GM12878 (cell line): ENCODE measurements at regions not wholly inside any gene's neighbourhood (a gene's known extent, or its start where the extent isn't known, plus 50 kb on each side); places are given as distances from the start of the nearest gene placed in this dataset.

ENCODE experiments used
- ATAC-seq: fragments of 200-7000 bp; cut with Tn5 transposase; 3 replicates; pipeline ENCODE4 v1.9.1; 2020; ENCODE audit warnings: mild to moderate bottlenecking, moderate library complexity
- BruUV-seq: library from RNA; stranded (reverse); fragments of 400-500 nt; replicated peaks from 2 replicates; lab custom pipeline; 2021; lab: Mats Ljungman, UMichigan
- CTCF ChIA-PET: fragments of 300-600 bp; sonication (Branson Sonifier 250); formaldehyde crosslinking; extraction: SDS; loops from one replicate; lab custom pipeline; 2021; ENCODE audit warnings: inconsistent platforms; lab: Yijun Ruan, JAX
- POLR2A ChIA-PET: fragments of 350-600 bp; formaldehyde crosslinking; extraction: SDS; loops from one replicate; lab custom pipeline; 2021; ENCODE audit warnings: inconsistent platforms; lab: Charles Lee
- RAD21 ChIA-PET: fragments of 300-600 bp; sonication (Branson Sonifier 250); formaldehyde crosslinking; loops from one replicate; lab custom pipeline; 2023; ENCODE audit warnings: antibody characterized with exemption; ENCODE audit not compliant: unreplicated experiment; lab: Charles Lee
- SMC1A ChIA-PET: fragments of 300-600 bp; sonication (Branson Sonifier 250); formaldehyde crosslinking; loops from one replicate; lab custom pipeline; 2023; ENCODE audit not compliant: unreplicated experiment, uncharacterized antibody; lab: Charles Lee
- DNase-seq: peaks from one replicate; pipeline ENCODE4 v3.0.0-alpha.2; 2011; ENCODE audit warnings: low read depth, low spot score
- FAIRE-seq: peaks from 3 replicates; lab custom pipeline; 2011; peaks lifted over from hg19 to GRCh38; lab: Jason Lieb, UNC
- H2AFZ ChIP-seq: 2 replicates; pipeline ENCODE4 v1.6.0; 2011; ENCODE audit warnings: low read depth, low read length, control low read depth; ENCODE audit not compliant: control insufficient read depth
- H3K27ac ChIP-seq: 2 replicates; pipeline ENCODE4 v1.5.1; 2011; ENCODE audit warnings: control low read depth; ENCODE audit not compliant: control insufficient read depth, insufficient read depth
- H3K27me3 ChIP-seq, 2 experiments: replicated peaks in 1 of 2; 2 replicates each; pipeline versions ENCODE4 v1.6.0 to v1.6.1; 2011; ENCODE audit warnings: low read length in 1 of 2; ENCODE audit not compliant: control insufficient read depth in 2 of 2, insufficient read depth in 2 of 2
- H3K36me3 ChIP-seq, 2 experiments: 2 replicates each; pipeline ENCODE4 v1.5.1; 2011; ENCODE audit warnings: low read length in 1 of 2; ENCODE audit not compliant: control insufficient read depth in 2 of 2, insufficient read depth in 2 of 2
- H3K4me1 ChIP-seq: 2 replicates; pipeline ENCODE4 v1.6.1; 2011; ENCODE audit warnings: mild to moderate bottlenecking, low read length, moderate library complexity, mixed read lengths; ENCODE audit not compliant: control insufficient read depth, insufficient read depth
- H3K4me2 ChIP-seq: 2 replicates; pipeline ENCODE4 v1.6.0; 2011; ENCODE audit warnings: control low read depth; ENCODE audit not compliant: control insufficient read depth, insufficient read depth
- H3K4me3 ChIP-seq: fragments of 200-600 bp; sonication (generic); 2 replicates; pipeline ENCODE4 v1.5.1; 2016
- H3K79me2 ChIP-seq: 2 replicates; pipeline ENCODE4 v1.6.0; 2011; ENCODE audit warnings: low read length; ENCODE audit not compliant: control insufficient read depth, insufficient read depth
- H3K9ac ChIP-seq: 2 replicates; pipeline ENCODE4 v1.8.0; 2011; ENCODE audit warnings: low read length, control low read depth, mixed read lengths; ENCODE audit not compliant: control insufficient read depth, insufficient read depth
- H3K9me3 ChIP-seq: replicated peaks from 3 replicates; pipeline ENCODE4 v1.5.1; 2011; ENCODE audit warnings: mild to moderate bottlenecking, low read length; ENCODE audit not compliant: control insufficient read depth, insufficient read depth
- H4K20me1 ChIP-seq: 2 replicates; pipeline ENCODE4 v1.6.0; 2011; ENCODE audit not compliant: control insufficient read depth, insufficient read depth
- BMI1 ChIP-seq: fragments of 450-650 bp; IDR thresholded peaks from 2 replicates; pipeline ENCODE4 v1.6.1; 2016; ENCODE audit warnings: mild to moderate bottlenecking, moderate library complexity, borderline replicate concordance
- CBX3 ChIP-seq: fragments of 200-600 bp; sonication (generic); IDR thresholded peaks from 2 replicates; pipeline ENCODE4 v1.6.1; 2016; ENCODE audit warnings: low read depth, borderline replicate concordance
- CREB1 ChIP-seq: IDR thresholded peaks from 2 replicates; pipeline ENCODE4 v1.6.1; 2012; ENCODE audit warnings: low read depth, mild to moderate bottlenecking, inconsistent platforms
- CREM ChIP-seq: IDR thresholded peaks from 2 replicates; pipeline ENCODE4 v1.6.1; 2014; ENCODE audit warnings: antibody characterized with exemption, low read depth
- MEF2B ChIP-seq: fragments of 450-650 bp; IDR thresholded peaks from 2 replicates; pipeline ENCODE4 v1.6.1; 2018; ENCODE audit warnings: mild to moderate bottlenecking, moderate library complexity; ENCODE audit not compliant: partially characterized antibody, poor library complexity, severe bottlenecking
- MXI1 ChIP-seq: fragments of 150-350 bp; IDR thresholded peaks from 2 replicates; pipeline ENCODE4 v1.6.1; 2011; ENCODE audit warnings: low read depth, mild to moderate bottlenecking, inconsistent platforms, low read length, improper control_type of control experiment
- MYB ChIP-seq: fragments of 150-350 bp; IDR thresholded peaks from 2 replicates; pipeline ENCODE4 v1.6.1; 2014; ENCODE audit warnings: mild to moderate bottlenecking, low read depth, low read length, borderline replicate concordance
- POLR2AphosphoS2 ChIP-seq: IDR thresholded peaks from 2 replicates; pipeline ENCODE4 v1.6.1; 2011; ENCODE audit warnings: low read depth, mild to moderate bottlenecking, low read length, improper control_type of control experiment, moderate library complexity
- RAD51 ChIP-seq: fragments of 450-650 bp; IDR thresholded peaks from 2 replicates; pipeline ENCODE4 v1.6.1; 2016; ENCODE audit warnings: moderate library complexity, mild to moderate bottlenecking, inconsistent platforms
- RELA ChIP-seq: fragments of 450-650 bp; IDR thresholded peaks from 2 replicates; pipeline ENCODE4 v1.8.0; 2014; ENCODE audit warnings: borderline replicate concordance; ENCODE audit not compliant: partially characterized antibody
- SMC3 ChIP-seq: IDR thresholded peaks from 2 replicates; pipeline ENCODE4 v1.6.1; 2011; ENCODE audit warnings: low read length, improper control_type of control experiment, borderline replicate concordance
- SP1 ChIP-seq: IDR thresholded peaks from one replicate; pipeline ENCODE4 v1.6.1; 2011; ENCODE audit warnings: low read depth, low read length
- SPI1 ChIP-seq: IDR thresholded peaks from 2 replicates; pipeline ENCODE4 v1.6.1; 2011; ENCODE audit warnings: low read depth, mild to moderate bottlenecking, low read length, moderate library complexity, borderline replicate concordance; ENCODE audit not compliant: insufficient read depth
- SREBF2 ChIP-seq: IDR thresholded peaks from 2 replicates; pipeline ENCODE4 v1.6.1; 2012; ENCODE audit warnings: mild to moderate bottlenecking, low read length
- TARDBP ChIP-seq: IDR thresholded peaks from 2 replicates; pipeline ENCODE4 v1.6.1; 2016; ENCODE audit warnings: borderline replicate concordance
- YY1 ChIP-seq: IDR thresholded peaks from 2 replicates; pipeline ENCODE4 v1.6.1; 2011; ENCODE audit warnings: low read depth, mild to moderate bottlenecking, low read length
- ZBED1 ChIP-seq: IDR thresholded peaks from 2 replicates; pipeline ENCODE4 v1.6.1; 2016; ENCODE audit warnings: borderline replicate concordance
- ZNF24 ChIP-seq: fragments of 450-650 bp; IDR thresholded peaks from 2 replicates; pipeline ENCODE4 v1.6.1; 2017; ENCODE audit warnings: antibody characterized with exemption, mild to moderate bottlenecking
- WGBS: methylation state at CpG from one replicate; pipeline ENCODE4 v1.1.6; 2016; ENCODE audit warnings: low lambda C conversion rate; ENCODE audit not compliant: insufficient replicate concordance, insufficient coverage; ENCODE audit errors: missing lambda C conversion rate; 5-methylcytosine and 5-hydroxymethylcytosine counted together
- in situ Hi-C: fragments of 300-500 bp; cut with MboI; formaldehyde crosslinking; loops from 9 replicates; pipeline ENCODE4 v1.14.3; 2018; ENCODE audit warnings: mixed read lengths
- intact Hi-C: fragments of 100-400 bp; cut with micrococcal nuclease; formaldehyde crosslinking; loops from one replicate; pipeline ENCODE4 v1.14.2; 2022; ENCODE audit not compliant: unreplicated experiment
- TF ChIP-seq, protein P1 (sequence below): fragments of 450-650 bp; IDR thresholded peaks from 2 replicates; pipeline ENCODE4 v1.6.1; 2018; ENCODE audit warnings: mild to moderate bottlenecking, low read depth, moderate library complexity; ENCODE audit not compliant: partially characterized antibody
- TF ChIP-seq, protein P2 (sequence below): IDR thresholded peaks from 2 replicates; pipeline ENCODE4 v1.6.1; 2012; ENCODE audit warnings: mild to moderate bottlenecking, low read depth, low read length

DNA sequence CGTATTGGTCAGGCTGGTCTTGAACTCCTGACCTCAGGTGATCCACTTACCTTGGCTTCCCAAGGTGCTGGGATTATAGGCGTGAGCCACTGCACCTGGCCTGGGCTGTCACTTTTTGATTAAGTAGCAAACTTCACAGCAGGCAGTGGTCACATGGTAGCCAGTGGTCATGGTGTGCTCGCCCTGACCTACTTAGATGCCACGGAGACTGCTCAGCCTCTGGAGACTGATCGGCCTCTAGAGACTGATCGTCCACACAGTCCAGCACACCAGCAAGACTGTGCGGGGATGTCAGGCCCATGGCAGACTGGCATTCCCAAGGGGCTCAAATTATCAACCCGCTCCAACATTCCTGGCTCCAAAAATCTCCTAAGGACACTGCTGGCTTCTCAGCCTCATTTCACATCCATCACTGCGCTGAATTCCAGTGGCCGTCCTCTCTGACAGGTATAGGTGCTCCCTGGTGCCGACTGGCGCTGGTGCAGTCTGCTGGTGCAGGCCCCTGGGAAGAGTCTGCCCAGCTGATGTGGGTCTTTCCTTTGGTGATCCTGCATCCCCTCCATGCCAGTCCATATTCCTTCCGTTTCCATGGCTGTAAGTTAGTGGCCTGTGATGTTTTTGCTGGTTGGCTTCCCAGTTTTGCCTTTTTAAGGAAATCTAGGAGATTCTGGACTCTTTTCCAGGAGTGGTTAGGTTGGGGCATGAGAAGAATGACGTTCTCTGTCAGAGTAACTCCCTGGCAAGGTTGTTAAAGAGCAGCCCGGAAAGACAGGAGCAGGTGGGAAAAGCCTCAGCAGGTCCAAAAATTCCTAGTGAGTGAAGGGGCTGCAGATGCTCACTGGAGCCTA lies 374.5 kb upstream of the HS6ST1 start (continued):
- TF ChIP-seq CREB1 (no peak), SPI1 (no peak), RELA (no peak), SP1 (no peak), SREBF2 (no peak), TARDBP (no peak), SMC3 (no peak), MEF2B (no peak), CREM (no peak), ZBED1 (no peak), YY1 (no peak)

DNA sequence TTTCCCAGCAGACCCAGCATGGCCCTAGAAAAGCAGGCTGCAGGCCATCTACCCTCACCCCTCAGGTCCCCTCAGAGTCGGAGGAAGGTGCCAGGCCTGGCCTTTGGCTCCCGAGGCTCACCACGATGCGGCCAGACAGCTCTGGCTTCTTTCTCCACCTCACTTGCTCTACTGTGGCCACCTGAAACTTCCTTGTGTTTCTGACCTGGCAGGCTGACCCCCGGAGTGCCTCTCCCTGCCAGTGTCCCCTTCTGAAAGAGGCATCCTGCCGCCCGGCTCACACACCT lies 375.0 kb upstream of the HS6ST1 start:
- intact Hi-C loops, result no loop called here
- ChIA-PET RAD21 (no interaction called here), SMC1A (no interaction called here), CTCF (no interaction called here), POLR2A (no interaction called here)
- H3K27me3 ChIP-seq, result peaks cover 0 to 1% of the 10 kb centered on the region in 2 experiments; a peak in 1 of 4 replicates
- no peak overlapping the region for H3K27ac ChIP-seq
- 14% methylated on average over 6 of the region's 7 CpGs for WGBS
- H3K79me2 ChIP-seq, result no peaks in the 10 kb centered on the region
- no peak for FAIRE-seq
- no peaks in the 10 kb centered on the region for H3K9me3 ChIP-seq
- H2AFZ ChIP-seq, result no peak overlapping the region
- no peak overlapping the region for H3K4me2 ChIP-seq
- in situ Hi-C loops, result no loop called here
- H3K4me3 ChIP-seq, result no peak overlapping the region
- H3K36me3 ChIP-seq, result no peaks in the 10 kb centered on the region
- DNase-seq, result no peak
- H4K20me1 ChIP-seq, result no peaks in the 10 kb centered on the region
- no peak for ATAC-seq
- no peaks in the 10 kb centered on the region for H3K4me1 ChIP-seq
- no peak overlapping the region for H3K9ac ChIP-seq
- no TSS peak for BruUV-seq
- TF ChIP-seq MXI1, result no peak
- TF ChIP-seq ZNF24, result no peak
- TF ChIP-seq, protein P1, sequence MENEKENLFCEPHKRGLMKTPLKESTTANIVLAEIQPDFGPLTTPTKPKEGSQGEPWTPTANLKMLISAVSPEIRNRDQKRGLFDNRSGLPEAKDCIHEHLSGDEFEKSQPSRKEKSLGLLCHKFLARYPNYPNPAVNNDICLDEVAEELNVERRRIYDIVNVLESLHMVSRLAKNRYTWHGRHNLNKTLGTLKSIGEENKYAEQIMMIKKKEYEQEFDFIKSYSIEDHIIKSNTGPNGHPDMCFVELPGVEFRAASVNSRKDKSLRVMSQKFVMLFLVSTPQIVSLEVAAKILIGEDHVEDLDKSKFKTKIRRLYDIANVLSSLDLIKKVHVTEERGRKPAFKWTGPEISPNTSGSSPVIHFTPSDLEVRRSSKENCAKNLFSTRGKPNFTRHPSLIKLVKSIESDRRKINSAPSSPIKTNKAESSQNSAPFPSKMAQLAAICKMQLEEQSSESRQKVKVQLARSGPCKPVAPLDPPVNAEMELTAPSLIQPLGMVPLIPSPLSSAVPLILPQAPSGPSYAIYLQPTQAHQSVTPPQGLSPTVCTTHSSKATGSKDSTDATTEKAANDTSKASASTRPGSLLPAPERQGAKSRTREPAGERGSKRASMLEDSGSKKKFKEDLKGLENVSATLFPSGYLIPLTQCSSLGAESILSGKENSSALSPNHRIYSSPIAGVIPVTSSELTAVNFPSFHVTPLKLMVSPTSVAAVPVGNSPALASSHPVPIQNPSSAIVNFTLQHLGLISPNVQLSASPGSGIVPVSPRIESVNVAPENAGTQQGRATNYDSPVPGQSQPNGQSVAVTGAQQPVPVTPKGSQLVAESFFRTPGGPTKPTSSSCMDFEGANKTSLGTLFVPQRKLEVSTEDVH, result no peak
- no peak for TF ChIP-seq CBX3
- no peak for TF ChIP-seq MYB
- no peak for TF ChIP-seq POLR2AphosphoS2
- no peak for TF ChIP-seq BMI1
- TF ChIP-seq, protein P2, sequence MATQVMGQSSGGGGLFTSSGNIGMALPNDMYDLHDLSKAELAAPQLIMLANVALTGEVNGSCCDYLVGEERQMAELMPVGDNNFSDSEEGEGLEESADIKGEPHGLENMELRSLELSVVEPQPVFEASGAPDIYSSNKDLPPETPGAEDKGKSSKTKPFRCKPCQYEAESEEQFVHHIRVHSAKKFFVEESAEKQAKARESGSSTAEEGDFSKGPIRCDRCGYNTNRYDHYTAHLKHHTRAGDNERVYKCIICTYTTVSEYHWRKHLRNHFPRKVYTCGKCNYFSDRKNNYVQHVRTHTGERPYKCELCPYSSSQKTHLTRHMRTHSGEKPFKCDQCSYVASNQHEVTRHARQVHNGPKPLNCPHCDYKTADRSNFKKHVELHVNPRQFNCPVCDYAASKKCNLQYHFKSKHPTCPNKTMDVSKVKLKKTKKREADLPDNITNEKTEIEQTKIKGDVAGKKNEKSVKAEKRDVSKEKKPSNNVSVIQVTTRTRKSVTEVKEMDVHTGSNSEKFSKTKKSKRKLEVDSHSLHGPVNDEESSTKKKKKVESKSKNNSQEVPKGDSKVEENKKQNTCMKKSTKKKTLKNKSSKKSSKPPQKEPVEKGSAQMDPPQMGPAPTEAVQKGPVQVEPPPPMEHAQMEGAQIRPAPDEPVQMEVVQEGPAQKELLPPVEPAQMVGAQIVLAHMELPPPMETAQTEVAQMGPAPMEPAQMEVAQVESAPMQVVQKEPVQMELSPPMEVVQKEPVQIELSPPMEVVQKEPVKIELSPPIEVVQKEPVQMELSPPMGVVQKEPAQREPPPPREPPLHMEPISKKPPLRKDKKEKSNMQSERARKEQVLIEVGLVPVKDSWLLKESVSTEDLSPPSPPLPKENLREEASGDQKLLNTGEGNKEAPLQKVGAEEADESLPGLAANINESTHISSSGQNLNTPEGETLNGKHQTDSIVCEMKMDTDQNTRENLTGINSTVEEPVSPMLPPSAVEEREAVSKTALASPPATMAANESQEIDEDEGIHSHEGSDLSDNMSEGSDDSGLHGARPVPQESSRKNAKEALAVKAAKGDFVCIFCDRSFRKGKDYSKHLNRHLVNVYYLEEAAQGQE, result no peak
- TF ChIP-seq ZBED1, result no peak
- no peak for TF ChIP-seq RAD51
